Esophagus squamous epithelium (tissue), 4 donors: ENCODE measurements at regions not wholly inside any gene's neighbourhood (a gene's known extent, or its start where the extent isn't known, plus 50 kb on each side); places are given as distances from the start of the nearest gene placed in this dataset.

ENCODE experiments used
- CTCF ChIP-seq, 6 experiments: fragments of 450-650 bp in 4 of 6; fragments of 200-600 bp in 2 of 6; sonication (generic) in 2 of 6; IDR thresholded peaks; one replicate each; pipeline ENCODE4 v1.5.1; 2016 to 2019; ENCODE audit warnings: antibody characterized with exemption in 6 of 6, mild to moderate bottlenecking in 4 of 6, moderate library complexity in 4 of 6
- POLR2A ChIP-seq, 4 donors: fragments of 450-650 bp; IDR thresholded peaks; one replicate each; pipeline ENCODE4 v1.6.1; 2017; ENCODE audit warnings: antibody characterized with exemption in 4 of 4, mild to moderate bottlenecking in 4 of 4, moderate library complexity in 3 of 4

- TF ChIP-seq CTCF (IDR thresholded peaks at IDR 0.05) (no peak), POLR2A (IDR thresholded peaks at IDR 0.05) (no peak)
These were observed 125.7 kb downstream of the PTPRS start for GRCh38 chr19:5214902-5215301.
